ENCODE measurements at regions not wholly inside any gene's neighbourhood (a gene's known extent, or its start where the extent isn't known, plus 50 kb on each side); places are given as distances from the start of the nearest gene placed in this dataset.
"Not testable (repeated sequence)": the region's sequence is repeated elsewhere in the genome, so short reads cannot be mapped to it uniquely, and the experiment has no call there.

DNA sequence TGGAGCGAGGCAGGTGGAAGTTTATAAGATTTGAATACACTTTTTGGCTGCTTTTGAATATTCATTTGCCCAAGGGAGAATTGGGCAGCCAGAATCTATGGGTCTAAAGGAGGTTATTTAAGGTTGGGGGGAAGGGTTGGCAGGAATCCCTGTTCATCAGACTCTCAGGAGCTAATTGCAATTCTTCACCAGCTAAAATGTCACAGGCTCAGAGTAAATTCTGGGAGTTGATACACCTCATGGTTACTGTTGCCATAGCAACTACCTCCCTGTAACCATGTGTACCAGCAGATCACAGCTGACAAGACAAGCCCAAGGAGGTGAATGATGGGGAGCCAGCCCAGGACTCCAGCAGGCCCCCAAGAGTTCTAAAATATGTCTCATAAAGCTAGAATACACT, 75.5 kb downstream of the CAMK2N1 start:
- H3F3A ChIP-seq (ENCODE audit: insufficient read depth, low read depth) = no peaks in the 10 kb centered on the region
- no peak for TF ChIP-seq EZH2 (IDR thresholded peaks at IDR 0.05; ENCODE audit: low read depth)
- no peaks in the 10 kb centered on the region for H3K36me3 ChIP-seq (ENCODE audit: low read depth)
- no peaks in the 10 kb centered on the region for H3K79me2 ChIP-seq (ENCODE audit: low read depth)
- H3K27ac ChIP-seq = no peak overlapping the region
- no peaks in the 10 kb centered on the region for H3K27me3 ChIP-seq (ENCODE audit: insufficient read depth, low read depth)
- H4K20me1 ChIP-seq (ENCODE audit: insufficient read depth) = no peaks in the 10 kb centered on the region
- BruUV-seq (replicated peaks) = no TSS peak
- H3K4me2 ChIP-seq = no peak overlapping the region
- H2AFZ ChIP-seq = no peak overlapping the region
- no peak overlapping the region for H3K4me3 ChIP-seq
- H3K9me2 ChIP-seq (ENCODE audit: insufficient read depth) = no peaks in the 10 kb centered on the region
- POLR2A ChIA-PET (ENCODE audit: unreplicated experiment) = no interaction called here
- H3K4me1 ChIP-seq (replicated peaks; ENCODE audit: insufficient read depth) = 0 out of 2 replicates have a peak, but pooled peaks cover 4% of the 10 kb centered on the region
- no peak for DNase-seq
- intact Hi-C loops (cut with micrococcal nuclease; ENCODE audit: unreplicated experiment) = no loop called here
- no peaks in the 10 kb centered on the region for H3K9me3 ChIP-seq (ENCODE audit: insufficient read depth, low read depth)
- CTCF ChIA-PET = no interaction called here

DNA sequence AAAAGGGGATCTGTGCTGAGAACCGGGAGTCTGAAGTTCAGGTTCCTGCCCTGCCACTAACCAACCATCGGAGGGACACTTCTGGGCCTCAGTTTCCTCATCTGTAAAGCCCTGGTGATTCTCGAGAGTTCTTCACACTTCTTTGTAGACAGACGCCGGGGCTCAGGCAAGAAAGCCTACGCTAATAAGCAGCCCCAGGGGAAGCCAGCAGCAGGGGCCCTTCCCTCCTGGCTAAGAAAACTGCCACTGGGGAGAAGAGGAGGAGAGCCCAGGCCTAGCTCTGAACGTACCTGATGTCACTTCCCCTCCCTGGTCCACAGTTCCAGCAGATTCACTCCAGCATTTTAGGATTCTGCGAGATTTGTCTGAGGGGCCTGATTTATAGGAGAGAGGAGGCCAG, 76.0 kb downstream of the CAMK2N1 start:
- DNase-seq = no peak
- no peak overlapping the region for H3K4me3 ChIP-seq
- BruUV-seq (replicated peaks) = no TSS peak
- no peaks in the 10 kb centered on the region for H3K9me3 ChIP-seq (ENCODE audit: insufficient read depth, low read depth)
- intact Hi-C loops (cut with micrococcal nuclease; ENCODE audit: unreplicated experiment) = no loop called here
- H3K36me3 ChIP-seq (ENCODE audit: low read depth) = no peaks in the 10 kb centered on the region
- H3K9me2 ChIP-seq (ENCODE audit: insufficient read depth) = no peaks in the 10 kb centered on the region
- H3K4me2 ChIP-seq = no peak overlapping the region
- H3F3A ChIP-seq (ENCODE audit: insufficient read depth, low read depth) = no peaks in the 10 kb centered on the region
- ChIA-PET CTCF (no interaction called here), POLR2A (ENCODE audit: unreplicated experiment) (no interaction called here)
- no peaks in the 10 kb centered on the region for H3K79me2 ChIP-seq (ENCODE audit: low read depth)
- no peaks in the 10 kb centered on the region for H4K20me1 ChIP-seq (ENCODE audit: insufficient read depth)
- TF ChIP-seq, protein P1, sequence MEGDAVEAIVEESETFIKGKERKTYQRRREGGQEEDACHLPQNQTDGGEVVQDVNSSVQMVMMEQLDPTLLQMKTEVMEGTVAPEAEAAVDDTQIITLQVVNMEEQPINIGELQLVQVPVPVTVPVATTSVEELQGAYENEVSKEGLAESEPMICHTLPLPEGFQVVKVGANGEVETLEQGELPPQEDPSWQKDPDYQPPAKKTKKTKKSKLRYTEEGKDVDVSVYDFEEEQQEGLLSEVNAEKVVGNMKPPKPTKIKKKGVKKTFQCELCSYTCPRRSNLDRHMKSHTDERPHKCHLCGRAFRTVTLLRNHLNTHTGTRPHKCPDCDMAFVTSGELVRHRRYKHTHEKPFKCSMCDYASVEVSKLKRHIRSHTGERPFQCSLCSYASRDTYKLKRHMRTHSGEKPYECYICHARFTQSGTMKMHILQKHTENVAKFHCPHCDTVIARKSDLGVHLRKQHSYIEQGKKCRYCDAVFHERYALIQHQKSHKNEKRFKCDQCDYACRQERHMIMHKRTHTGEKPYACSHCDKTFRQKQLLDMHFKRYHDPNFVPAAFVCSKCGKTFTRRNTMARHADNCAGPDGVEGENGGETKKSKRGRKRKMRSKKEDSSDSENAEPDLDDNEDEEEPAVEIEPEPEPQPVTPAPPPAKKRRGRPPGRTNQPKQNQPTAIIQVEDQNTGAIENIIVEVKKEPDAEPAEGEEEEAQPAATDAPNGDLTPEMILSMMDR (conservative IDR thresholded peaks at IDR 0.05) = no peak
- no peak for TF ChIP-seq EZH2 (IDR thresholded peaks at IDR 0.05; ENCODE audit: low read depth)
- no peak overlapping the region for H3K27ac ChIP-seq
- 0 out of 2 replicates have a peak, but pooled peaks cover 4% of the 10 kb centered on the region for H3K4me1 ChIP-seq (replicated peaks; ENCODE audit: insufficient read depth)
- H3K27me3 ChIP-seq (ENCODE audit: insufficient read depth, low read depth) = no peaks in the 10 kb centered on the region
- no peak overlapping the region for H2AFZ ChIP-seq

- intact Hi-C loops (cut with micrococcal nuclease; ENCODE audit: unreplicated experiment) = no loop called here
- Histone ChIP-seq H3K27ac (no peak overlapping the region), H2AFZ (no peak overlapping the region), H3K9me2 (ENCODE audit: insufficient read depth) (no peaks in the 10 kb centered on the region), H3F3A (ENCODE audit: insufficient read depth, low read depth) (no peaks in the 10 kb centered on the region), H3K4me2 (no peak overlapping the region), H3K9me3 (ENCODE audit: insufficient read depth, low read depth) (no peaks in the 10 kb centered on the region), H3K27me3 (ENCODE audit: insufficient read depth, low read depth) (no peaks in the 10 kb centered on the region), H3K36me3 (ENCODE audit: low read depth) (no peaks in the 10 kb centered on the region), H3K4me3 (no peak overlapping the region), H3K79me2 (ENCODE audit: low read depth) (no peaks in the 10 kb centered on the region), H4K20me1 (ENCODE audit: insufficient read depth) (no peaks in the 10 kb centered on the region), H3K4me1 (replicated peaks; ENCODE audit: insufficient read depth) (0 out of 2 replicates have a peak, but pooled peaks cover 4% of the 10 kb centered on the region)
- ChIA-PET POLR2A (ENCODE audit: unreplicated experiment) (interaction anchor here (0.5 kb wide), 1 partner anchor 41 kb away, joined by 7 read pairs; no protein-coding TSS in a partner anchor), CTCF (interaction anchor here (0.7 kb wide), 1 partner anchor 33 kb away, joined by 8 read pairs; no protein-coding TSS in a partner anchor)
- no TSS peak for BruUV-seq (replicated peaks)
- DNase-seq = no peak
- TF ChIP-seq EZH2 (IDR thresholded peaks at IDR 0.05; ENCODE audit: low read depth) = no peak
- TF ChIP-seq, protein P1 (conservative IDR thresholded peaks at IDR 0.05) = no peak
These were observed 77.0 kb downstream of the CAMK2N1 start for GRCh38 chr1:20409012-20409411.

- BruUV-seq (replicated peaks); H3K4me1 ChIP-seq (replicated peaks; ENCODE audit: insufficient read depth); H3K4me2 ChIP-seq; H3K27ac ChIP-seq; H3K9me2 ChIP-seq (ENCODE audit: insufficient read depth); H2AFZ ChIP-seq; H3K36me3 ChIP-seq (ENCODE audit: low read depth); H3K4me3 ChIP-seq; H3K79me2 ChIP-seq (ENCODE audit: low read depth); intact Hi-C loops (cut with micrococcal nuclease; ENCODE audit: unreplicated experiment); H3K9me3 ChIP-seq (ENCODE audit: insufficient read depth, low read depth); CTCF ChIA-PET; H3K27me3 ChIP-seq (ENCODE audit: insufficient read depth, low read depth); H4K20me1 ChIP-seq (ENCODE audit: insufficient read depth); DNase-seq; H3F3A ChIP-seq (ENCODE audit: insufficient read depth, low read depth): not testable (repeated sequence)
- POLR2A ChIA-PET (ENCODE audit: unreplicated experiment) = interaction anchor here (0.5 to 0.6 kb wide), 2 partner anchors 42 to 51 kb away, joined by 4 to 7 read pairs; no protein-coding TSS in a partner anchor
These were observed 77.8 kb downstream of the CAMK2N1 start for GRCh38 chr1:20408133-20408650.
